IMR-90 (cell line): ENCODE measurements at regions not wholly inside any gene's neighbourhood (a gene's known extent, or its start where the extent isn't known, plus 50 kb on each side); places are given as distances from the start of the nearest gene placed in this dataset.
"Not testable (repeated sequence)": the region's sequence is repeated elsewhere in the genome, so short reads cannot be mapped to it uniquely, and the experiment has no call there.

Experiments used
- ATAC-seq: fragments of 200-7000 bp; cut with Tn5 transposase; 2 replicates; pipeline ENCODE4 v1.9.1; 2020; ENCODE audit warnings: low read depth, mild to moderate bottlenecking, moderate library complexity
- BruUV-seq: library from RNA; stranded (reverse); fragments of 400-500 nt; replicated peaks from 2 replicates; lab custom pipeline; 2021; lab: Mats Ljungman, UMichigan
- CTCF ChIA-PET: fragments of 300-600 bp; formaldehyde crosslinking; extraction: SDS; loops from one replicate; lab custom pipeline; 2021; ENCODE audit warnings: antibody characterized with exemption; lab: Yijun Ruan, JAX
- POLR2A ChIA-PET: fragments of 300-600 bp; sonication (Branson Sonifier 250); formaldehyde crosslinking; loops from one replicate; lab custom pipeline; 2022; ENCODE audit warnings: antibody characterized with exemption; ENCODE audit not compliant: unreplicated experiment; lab: Charles Lee
- DNase-seq: peaks from one replicate; pipeline ENCODE4 v3.0.0; 2013
- H2AFZ ChIP-seq: replicated peaks from 2 replicates; pipeline ENCODE3; 2013; ENCODE audit warnings: low read length, mild to moderate bottlenecking; ENCODE audit not compliant: poor library complexity
- H2AK5ac ChIP-seq: 2 replicates; pipeline ENCODE4 v1.6.1; 2013; ENCODE audit warnings: low read depth, low read length, inconsistent platforms
- H2AK9ac ChIP-seq: replicated peaks from 2 replicates; pipeline ENCODE3; 2013; ENCODE audit warnings: mild to moderate bottlenecking, low read depth, low read length, moderate library complexity; ENCODE audit not compliant: poor library complexity
- H2BK120ac ChIP-seq: 2 replicates; pipeline ENCODE4 v1.6.1; 2013; ENCODE audit warnings: low read depth, low read length, inconsistent platforms
- H2BK15ac ChIP-seq: 3 replicates; pipeline ENCODE4 v1.6.1; 2013; ENCODE audit warnings: low read depth, low read length, inconsistent platforms
- H2BK20ac ChIP-seq: 2 replicates; pipeline ENCODE4 v1.6.1; 2013; ENCODE audit warnings: low read depth, mild to moderate bottlenecking, inconsistent platforms, low read length, moderate library complexity
- H2BK5ac ChIP-seq: 2 replicates; pipeline ENCODE4 v1.6.1; 2013; ENCODE audit warnings: mild to moderate bottlenecking, low read depth, low read length, inconsistent platforms; ENCODE audit not compliant: poor library complexity, severe bottlenecking
- H3K14ac ChIP-seq: replicated peaks from 2 replicates; pipeline ENCODE4 v1.6.1; 2013; ENCODE audit warnings: low read depth, low read length, inconsistent platforms
- H3K18ac ChIP-seq: 2 replicates; pipeline ENCODE4 v1.6.1; 2013; ENCODE audit warnings: low read depth, low read length, control low read depth
- H3K23ac ChIP-seq: 2 replicates; pipeline ENCODE4 v1.6.1; 2013; ENCODE audit warnings: low read depth, low read length, inconsistent platforms
- H3K27ac ChIP-seq: 2 replicates; pipeline ENCODE4 v1.5.1; 2013; ENCODE audit warnings: mild to moderate bottlenecking, control low read depth, low read length; ENCODE audit not compliant: insufficient read depth
- H3K27me3 ChIP-seq: 2 replicates; pipeline ENCODE4 v1.6.1; 2013; ENCODE audit warnings: low read length; ENCODE audit not compliant: control insufficient read depth, insufficient read depth
- H3K36me3 ChIP-seq: 2 replicates; pipeline ENCODE4 v1.6.1; 2013; ENCODE audit warnings: low read length, mixed read lengths; ENCODE audit not compliant: control insufficient read depth, insufficient read depth
- H3K4ac ChIP-seq: 2 replicates; pipeline ENCODE4 v1.6.1; 2013; ENCODE audit warnings: low read depth, low read length, inconsistent platforms
- H3K4me1 ChIP-seq: 2 replicates; pipeline ENCODE4 v1.6.1; 2013; ENCODE audit warnings: low read length, mixed read lengths; ENCODE audit not compliant: control insufficient read depth, insufficient read depth
- H3K4me2 ChIP-seq: 2 replicates; pipeline ENCODE4 v1.6.1; 2013; ENCODE audit warnings: low read depth, mild to moderate bottlenecking, control low read depth, low read length, moderate library complexity
- H3K4me3 ChIP-seq: 2 replicates; pipeline ENCODE4 v1.5.1; 2013; ENCODE audit warnings: low read depth, mild to moderate bottlenecking, control low read depth, low read length, moderate library complexity; ENCODE audit not compliant: insufficient read depth
- H3K56ac ChIP-seq: 2 replicates; pipeline ENCODE4 v1.6.1; 2013; ENCODE audit warnings: low read length, inconsistent platforms; ENCODE audit not compliant: insufficient read depth; ENCODE audit errors: extremely low read depth
- H3K79me1 ChIP-seq, 2 experiments: 2 replicates each; pipeline ENCODE4 v1.6.1; 2013; ENCODE audit warnings: low read length in 2 of 2, inconsistent platforms in 1 of 2, low read depth in 1 of 2
- H3K9ac ChIP-seq: 2 replicates; pipeline ENCODE4 v1.6.1; 2013; ENCODE audit warnings: low read depth, low read length, control low read depth
- H3K9me1 ChIP-seq: 2 replicates; pipeline ENCODE4 v1.6.1; 2013; ENCODE audit warnings: low read length, inconsistent platforms; ENCODE audit not compliant: insufficient read depth
- H3K9me3 ChIP-seq: 2 replicates; pipeline ENCODE4 v1.6.1; 2013; ENCODE audit warnings: low read length; ENCODE audit not compliant: control insufficient read depth, insufficient read depth
- H4K20me1 ChIP-seq: 2 replicates; pipeline ENCODE4 v1.6.1; 2013; ENCODE audit warnings: low read length, inconsistent platforms; ENCODE audit not compliant: insufficient read depth
- H4K5ac ChIP-seq: 2 replicates; pipeline ENCODE4 v1.6.1; 2013; ENCODE audit warnings: mild to moderate bottlenecking, low read depth, low read length, control low read depth
- H4K8ac ChIP-seq, 2 experiments: 2 replicates each; pipeline ENCODE4 v1.6.1; 2013; ENCODE audit warnings: low read depth in 2 of 2, low read length in 2 of 2, control low read depth in 1 of 2, inconsistent platforms in 1 of 2
- H4K91ac ChIP-seq: 2 replicates; pipeline ENCODE4 v1.6.1; 2013; ENCODE audit warnings: low read depth, low read length, inconsistent platforms; ENCODE audit not compliant: insufficient read depth
- WGBS, 2 experiments: methylation state at CpG; one replicate each; pipeline versions ENCODE4 v1.1.5 to v1.1.7; 2013; ENCODE audit warnings: missing lambda C conversion rate in 2 of 2; ENCODE audit not compliant: insufficient read length in 1 of 2; ENCODE audit errors: extremely low coverage in 2 of 2; 5-methylcytosine and 5-hydroxymethylcytosine counted together
- dilution Hi-C: fragments of 300-500 bp; cut with HindIII; formaldehyde crosslinking; loops from one replicate; pipeline ENCODE4 v1.14.3; 2018; ENCODE audit warnings: low sequenced_read_pairs; ENCODE audit not compliant: unreplicated experiment
- in situ Hi-C: fragments of 300-500 bp; cut with MboI; formaldehyde crosslinking; loops from 3 replicates; pipeline ENCODE4 v1.14.3; 2019; ENCODE audit warnings: low sequenced_read_pairs, inconsistent platforms, mixed read lengths
- intact Hi-C: fragments of 100-400 bp; cut with micrococcal nuclease; formaldehyde crosslinking; loops from 2 replicates; pipeline ENCODE4 v1.10.0; 2022

- DNase-seq, H3K56ac ChIP-seq, H3K14ac ChIP-seq, H3K4me1 ChIP-seq, H3K18ac ChIP-seq, H3K9ac ChIP-seq, H3K36me3 ChIP-seq, H3K9me3 ChIP-seq, H3K23ac ChIP-seq, H2AK5ac ChIP-seq, in situ Hi-C loops, H4K91ac ChIP-seq, H3K9me1 ChIP-seq, H2BK15ac ChIP-seq, H2AFZ ChIP-seq, H4K5ac ChIP-seq, H2BK120ac ChIP-seq, H2AK9ac ChIP-seq, H3K27ac ChIP-seq, dilution Hi-C loops, H3K4me3 ChIP-seq, H4K20me1 ChIP-seq, POLR2A ChIA-PET, H3K4me2 ChIP-seq, H3K27me3 ChIP-seq, H4K8ac ChIP-seq, CTCF ChIA-PET, H3K4ac ChIP-seq, intact Hi-C loops, BruUV-seq, H2BK5ac ChIP-seq, ATAC-seq, H2BK20ac ChIP-seq, H3K79me1 ChIP-seq: not testable (repeated sequence)
- WGBS, 2 experiments, result no CpG with 5 or more reads among the region's 3 CpGs
These were observed 139.9 kb upstream of the DUSP22 start for GRCh38 chr6:152436-152835.

GRCh38 chr6:153026-153425 is 139.3 kb upstream of the DUSP22 start:
- intact Hi-C loops, H3K27ac ChIP-seq, H4K91ac ChIP-seq, H3K27me3 ChIP-seq, H2AK5ac ChIP-seq, POLR2A ChIA-PET, BruUV-seq, H2BK5ac ChIP-seq, H3K9me3 ChIP-seq, H2BK15ac ChIP-seq, H3K79me1 ChIP-seq, H3K18ac ChIP-seq, H2AFZ ChIP-seq, H3K14ac ChIP-seq, CTCF ChIA-PET, H4K5ac ChIP-seq, H3K23ac ChIP-seq, ATAC-seq, H3K9ac ChIP-seq, H3K4me1 ChIP-seq, H3K4ac ChIP-seq, H3K36me3 ChIP-seq, H3K4me3 ChIP-seq, DNase-seq, H2AK9ac ChIP-seq, dilution Hi-C loops, H3K4me2 ChIP-seq, H4K20me1 ChIP-seq, H2BK120ac ChIP-seq, H4K8ac ChIP-seq, H3K9me1 ChIP-seq, H3K56ac ChIP-seq, in situ Hi-C loops, H2BK20ac ChIP-seq: not testable (repeated sequence)
- no CpG with 5 or more reads among the region's 2 CpGs for whole genome bisulfite sequencing, 2 experiments
